SK-N-SH treated with all-trans-retinoic acid at 6 μM for 48 hours (cell line): ENCODE measurements at regions not wholly inside any gene's neighbourhood (a gene's known extent, or its start where the extent isn't known, plus 50 kb on each side); places are given as distances from the start of the nearest gene placed in this dataset.

Experiments used
- CREB5 ChIP-seq: fragments of 250-450 bp; sonication (Bioruptor Pico); IDR thresholded peaks from 2 replicates; pipeline ENCODE4 v1.5.1; 2020; ENCODE audit warnings: low read depth, mild to moderate bottlenecking, moderate library complexity
- ESRRG ChIP-seq: fragments of 250-450 bp; sonication (Bioruptor Pico); IDR thresholded peaks from 2 replicates; pipeline ENCODE4 v1.6.1; 2021; ENCODE audit warnings: mild to moderate bottlenecking
- GLIS3 ChIP-seq: fragments of 250-450 bp; sonication (Bioruptor Pico); IDR thresholded peaks from 2 replicates; pipeline ENCODE4 v1.5.0; 2020; ENCODE audit warnings: mild to moderate bottlenecking, moderate library complexity
- ISL1 ChIP-seq: fragments of 250-450 bp; sonication (Bioruptor Pico); IDR thresholded peaks from 2 replicates; pipeline ENCODE4 v2.1.2; 2022; ENCODE audit warnings: mild to moderate bottlenecking, moderate library complexity
- OSR1 ChIP-seq: fragments of 250-450 bp; sonication (Bioruptor Pico); IDR thresholded peaks from 2 replicates; pipeline ENCODE4 v1.8.0; 2022; ENCODE audit warnings: moderate library complexity, mild to moderate bottlenecking, inconsistent platforms
- RARB ChIP-seq: fragments of 250-450 bp; sonication (Bioruptor Pico); IDR thresholded peaks from 2 replicates; pipeline ENCODE4 v1.8.0; 2021; ENCODE audit warnings: mild to moderate bottlenecking, moderate library complexity
- SNAI2 ChIP-seq: fragments of 250-450 bp; sonication (Bioruptor Pico); IDR thresholded peaks from 2 replicates; pipeline ENCODE4 v1.5.0; 2020; ENCODE audit warnings: mild to moderate bottlenecking, moderate library complexity
- ZFP3 ChIP-seq: fragments of 250-450 bp; sonication (Bioruptor Pico); IDR thresholded peaks from 2 replicates; pipeline ENCODE4 v1.5.0; 2020; ENCODE audit warnings: mild to moderate bottlenecking, moderate library complexity
- ZFP30 ChIP-seq: fragments of 450-650 bp; formaldehyde crosslinking; IDR thresholded peaks from 2 replicates; pipeline ENCODE4 v1.5.0; 2022; ENCODE audit warnings: mild to moderate bottlenecking, moderate library complexity
- ZNF8 ChIP-seq: fragments of 450-650 bp; formaldehyde crosslinking; IDR thresholded peaks from 2 replicates; pipeline ENCODE4 v1.5.0; 2020; ENCODE audit warnings: mild to moderate bottlenecking, moderate library complexity
- TF ChIP-seq, protein P1 (sequence below): fragments of 250-450 bp; sonication (Bioruptor Pico); IDR thresholded peaks from 2 replicates; pipeline ENCODE4 v1.8.0; 2020; ENCODE audit warnings: mild to moderate bottlenecking, moderate library complexity, borderline replicate concordance
- TF ChIP-seq, protein P2 (sequence below): fragments of 250-450 bp; sonication (Bioruptor Pico); IDR thresholded peaks from 2 replicates; pipeline ENCODE4 v1.8.0; 2021; ENCODE audit warnings: low read depth, mild to moderate bottlenecking, moderate library complexity, borderline replicate concordance

DNA sequence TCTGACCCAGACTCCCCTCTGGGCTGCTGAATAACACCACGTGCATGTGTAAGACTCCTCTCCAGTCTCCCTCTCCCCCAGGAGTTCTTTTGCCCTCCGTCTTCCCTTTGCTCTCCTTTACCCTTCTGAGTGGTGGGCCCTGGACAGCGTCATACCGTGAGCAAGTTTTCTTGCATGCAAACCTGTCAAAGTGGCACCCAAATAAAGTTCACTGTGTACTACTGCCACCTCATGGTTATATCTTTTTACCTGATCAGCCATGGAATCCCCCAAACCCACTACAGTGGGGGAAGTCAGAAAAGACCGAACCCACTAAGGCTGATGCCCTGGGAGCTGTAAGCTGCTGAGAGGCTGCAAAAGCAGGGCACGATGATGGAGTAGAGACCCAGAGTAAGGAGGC lies 131.1 kb upstream of the VRK1 start:
- TF ChIP-seq ESRRG (CRISPR knock-in tag) (no peak), ISL1 (no peak), ZNF8 (CRISPR knock-in tag) (no peak), CREB5 (no peak), RARB (CRISPR knock-in tag) (no peak), ZFP30 (CRISPR knock-in tag) (no peak), OSR1 (CRISPR knock-in tag) (no peak), ZFP3 (no peak), GLIS3 (CRISPR knock-in tag) (no peak), SNAI2 (CRISPR knock-in tag) (no peak)
- TF ChIP-seq, protein P1, sequence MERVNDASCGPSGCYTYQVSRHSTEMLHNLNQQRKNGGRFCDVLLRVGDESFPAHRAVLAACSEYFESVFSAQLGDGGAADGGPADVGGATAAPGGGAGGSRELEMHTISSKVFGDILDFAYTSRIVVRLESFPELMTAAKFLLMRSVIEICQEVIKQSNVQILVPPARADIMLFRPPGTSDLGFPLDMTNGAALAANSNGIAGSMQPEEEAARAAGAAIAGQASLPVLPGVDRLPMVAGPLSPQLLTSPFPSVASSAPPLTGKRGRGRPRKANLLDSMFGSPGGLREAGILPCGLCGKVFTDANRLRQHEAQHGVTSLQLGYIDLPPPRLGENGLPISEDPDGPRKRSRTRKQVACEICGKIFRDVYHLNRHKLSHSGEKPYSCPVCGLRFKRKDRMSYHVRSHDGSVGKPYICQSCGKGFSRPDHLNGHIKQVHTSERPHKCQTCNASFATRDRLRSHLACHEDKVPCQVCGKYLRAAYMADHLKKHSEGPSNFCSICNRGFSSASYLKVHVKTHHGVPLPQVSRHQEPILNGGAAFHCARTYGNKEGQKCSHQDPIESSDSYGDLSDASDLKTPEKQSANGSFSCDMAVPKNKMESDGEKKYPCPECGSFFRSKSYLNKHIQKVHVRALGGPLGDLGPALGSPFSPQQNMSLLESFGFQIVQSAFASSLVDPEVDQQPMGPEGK = no peak
- TF ChIP-seq, protein P2, sequence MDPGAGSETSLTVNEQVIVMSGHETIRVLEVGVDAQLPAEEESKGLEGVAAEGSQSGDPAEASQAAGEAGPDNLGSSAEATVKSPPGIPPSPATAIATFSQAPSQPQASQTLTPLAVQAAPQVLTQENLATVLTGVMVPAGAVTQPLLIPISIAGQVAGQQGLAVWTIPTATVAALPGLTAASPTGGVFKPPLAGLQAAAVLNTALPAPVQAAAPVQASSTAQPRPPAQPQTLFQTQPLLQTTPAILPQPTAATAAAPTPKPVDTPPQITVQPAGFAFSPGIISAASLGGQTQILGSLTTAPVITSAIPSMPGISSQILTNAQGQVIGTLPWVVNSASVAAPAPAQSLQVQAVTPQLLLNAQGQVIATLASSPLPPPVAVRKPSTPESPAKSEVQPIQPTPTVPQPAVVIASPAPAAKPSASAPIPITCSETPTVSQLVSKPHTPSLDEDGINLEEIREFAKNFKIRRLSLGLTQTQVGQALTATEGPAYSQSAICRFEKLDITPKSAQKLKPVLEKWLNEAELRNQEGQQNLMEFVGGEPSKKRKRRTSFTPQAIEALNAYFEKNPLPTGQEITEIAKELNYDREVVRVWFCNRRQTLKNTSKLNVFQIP (CRISPR knock-in tag) = no peak
